Choroid plexus epithelial cell (primary cell): ENCODE measurements at regions not wholly inside any gene's neighbourhood (a gene's known extent, or its start where the extent isn't known, plus 50 kb on each side); places are given as distances from the start of the nearest gene placed in this dataset.

Experiments used
- DNase-seq: peaks from one replicate; pipeline ENCODE4 v3.0.0-alpha.2; 2010; ENCODE audit warnings: low read depth
- H3K4me3 ChIP-seq: 2 replicates; pipeline ENCODE4 v1.5.1; 2011; ENCODE audit warnings: low read depth, mild to moderate bottlenecking, control low read depth, low read length, moderate library complexity
- CTCF ChIP-seq: conservative IDR thresholded peaks from 2 replicates; pipeline ENCODE4 v1.5.1; 2011; ENCODE audit warnings: low read depth, mild to moderate bottlenecking, control low read depth, inconsistent platforms, low read length, moderate library complexity

- no peak for DNase-seq
- H3K4me3 ChIP-seq, result no peak overlapping the region
- no peak for TF ChIP-seq CTCF
These were observed 1101.7 kb upstream of the GHITM start for GRCh38 chr10:83037653-83038052.

DNA sequence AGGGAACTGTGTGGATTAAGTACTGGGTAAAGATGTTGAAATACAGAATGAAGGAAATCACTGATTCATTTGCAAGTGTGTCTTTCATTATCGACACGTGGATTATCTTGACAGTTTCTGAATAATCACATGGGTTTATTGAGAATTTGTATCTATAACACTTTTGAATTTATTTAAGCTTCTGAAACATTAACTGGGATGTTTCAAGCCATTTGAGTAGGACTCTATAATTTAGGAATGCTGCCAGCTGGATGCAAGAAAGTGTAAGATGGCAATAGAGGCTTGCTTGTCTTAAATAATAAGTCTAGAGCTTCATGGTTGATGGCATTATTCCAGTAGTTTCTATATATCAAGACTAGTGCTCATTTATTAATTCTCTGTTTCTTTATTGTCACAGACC is 1100.7 kb upstream of the GHITM start:
- no peak for DNase-seq
- H3K4me3 ChIP-seq, result no peak overlapping the region
- TF ChIP-seq CTCF, result no peak

DNA sequence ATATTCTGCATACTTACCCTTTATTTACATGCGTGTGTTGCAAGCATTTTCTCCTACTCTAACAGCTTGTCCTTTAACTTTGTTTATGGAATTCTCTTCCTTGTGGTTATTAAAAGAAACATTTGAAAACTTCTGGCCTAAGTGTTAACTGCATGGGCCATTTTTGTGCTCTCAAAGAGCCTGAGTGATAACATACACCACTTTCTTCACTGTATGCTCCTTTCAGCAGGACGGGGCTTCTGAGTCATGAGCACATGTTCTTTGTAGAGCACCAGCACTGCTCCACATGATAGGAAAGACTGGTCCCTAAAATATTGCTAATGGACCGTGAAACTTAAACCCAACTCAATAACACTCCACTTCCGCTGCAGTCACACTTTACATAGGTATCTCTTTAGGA is 1093.6 kb upstream of the GHITM start:
- no peak for TF ChIP-seq CTCF
- no peak for DNase-seq
- no peak overlapping the region for H3K4me3 ChIP-seq

DNA sequence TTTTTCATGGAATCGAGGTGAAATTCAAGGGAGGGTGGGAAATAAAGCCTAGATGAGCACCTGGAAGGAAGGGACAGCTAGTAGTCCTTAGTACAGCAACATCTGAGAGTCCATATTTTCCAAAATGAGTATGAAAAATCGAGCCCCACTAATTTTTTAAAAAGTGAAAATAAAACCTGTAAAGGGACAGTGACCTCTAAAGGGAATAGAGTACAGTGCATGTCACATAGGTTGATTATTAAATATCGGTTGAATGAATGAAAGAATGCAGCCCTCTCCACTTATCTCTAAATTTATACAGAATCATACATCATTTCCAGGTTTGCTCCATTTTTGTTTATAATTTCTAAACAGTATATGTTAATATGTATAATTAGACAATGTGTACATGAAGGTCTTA is 1088.5 kb upstream of the GHITM start:
- no peak for TF ChIP-seq CTCF
- no peak overlapping the region for H3K4me3 ChIP-seq

GRCh38 chr10:83062871-83063270 is 1076.4 kb upstream of the GHITM start:
- TF ChIP-seq CTCF, result no peak
- DNase-seq, result no peak
- no peak overlapping the region for H3K4me3 ChIP-seq

More for the DNA sequence above, 1088.5 kb upstream of the GHITM start:
- no peak for DNase-seq

DNA sequence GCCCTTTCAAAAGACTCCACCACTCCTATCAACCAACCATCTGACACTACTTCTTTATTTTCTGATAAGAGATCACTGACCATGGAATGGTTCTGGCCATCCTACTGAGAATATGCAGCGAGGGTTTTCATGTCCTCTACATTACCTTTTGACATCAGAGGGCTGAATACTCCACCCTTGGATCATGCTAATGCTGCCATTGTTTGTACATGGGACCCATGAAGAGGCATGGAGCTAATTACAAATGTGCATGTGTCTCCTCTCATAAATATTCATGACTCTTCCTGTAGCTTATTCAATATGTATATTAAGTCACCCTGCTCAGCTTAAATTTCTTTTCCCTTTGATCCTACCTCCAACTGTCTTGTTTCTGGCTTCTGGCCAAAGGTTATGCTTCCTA is 1065.8 kb upstream of the GHITM start:
- no peak for DNase-seq
- TF ChIP-seq CTCF, result no peak
- H3K4me3 ChIP-seq, result no peak overlapping the region

GRCh38 chr10:83075016-83075814 is 1064.1 kb upstream of the GHITM start:
- DNase-seq, result peak; percentile 2
- H3K4me3 ChIP-seq, result no peak overlapping the region
- TF ChIP-seq CTCF, result no peak
